ENCODE measurements at regions not wholly inside any gene's neighbourhood (a gene's known extent, or its start where the extent isn't known, plus 50 kb on each side); places are given as distances from the start of the nearest gene placed in this dataset.

- no peak for TF ChIP-seq CTCF (IDR thresholded peaks at IDR 0.05; ENCODE audit: low read depth, low read length)
- H3K4me3 ChIP-seq (ENCODE audit: low read depth, low read length): no peak overlapping the region
Measured at GRCh38 chr5:172548981-172549687, 91.9 kb upstream of the NEURL1B start.

GRCh38 chr5:172548311-172548731, 92.7 kb upstream of the NEURL1B start:
- TF ChIP-seq CTCF (IDR thresholded peaks at IDR 0.05; ENCODE audit: low read depth, low read length): no peak
- no peak overlapping the region for H3K4me3 ChIP-seq (ENCODE audit: low read depth, low read length)

- no peak for TF ChIP-seq CTCF (IDR thresholded peaks at IDR 0.05; ENCODE audit: low read depth, low read length)
- no peak overlapping the region for H3K4me3 ChIP-seq (ENCODE audit: low read depth, low read length)
Measured at GRCh38 chr5:172546196-172546595, 91.9 kb upstream of the SH3PXD2B start.

- no peak for TF ChIP-seq CTCF (IDR thresholded peaks at IDR 0.05; ENCODE audit: low read depth, low read length)
- H3K4me3 ChIP-seq (ENCODE audit: low read depth, low read length): no peak overlapping the region
Measured at GRCh38 chr5:172545291-172545801, 91.0 kb upstream of the SH3PXD2B start.

- H3K4me3 ChIP-seq (ENCODE audit: low read depth, low read length): no peak overlapping the region
- TF ChIP-seq CTCF (IDR thresholded peaks at IDR 0.05; ENCODE audit: low read depth, low read length): no peak
Measured at GRCh38 chr5:172544371-172545095, 90.2 kb upstream of the SH3PXD2B start.

- H3K4me3 ChIP-seq (ENCODE audit: low read depth, low read length): no peak overlapping the region
- no peak for TF ChIP-seq CTCF (IDR thresholded peaks at IDR 0.05; ENCODE audit: low read depth, low read length)
Measured at GRCh38 chr5:172543484-172544298, 89.4 kb upstream of the SH3PXD2B start.
